T-helper 2 cell (primary cell): ENCODE measurements at regions not wholly inside any gene's neighbourhood (a gene's known extent, or its start where the extent isn't known, plus 50 kb on each side); places are given as distances from the start of the nearest gene placed in this dataset.

Experiments used
- DNase-seq, 5 experiments: peaks; one replicate each; pipeline versions ENCODE4 v3.0.0 to v3.0.0-alpha.2; 2012 to 2022

DNA sequence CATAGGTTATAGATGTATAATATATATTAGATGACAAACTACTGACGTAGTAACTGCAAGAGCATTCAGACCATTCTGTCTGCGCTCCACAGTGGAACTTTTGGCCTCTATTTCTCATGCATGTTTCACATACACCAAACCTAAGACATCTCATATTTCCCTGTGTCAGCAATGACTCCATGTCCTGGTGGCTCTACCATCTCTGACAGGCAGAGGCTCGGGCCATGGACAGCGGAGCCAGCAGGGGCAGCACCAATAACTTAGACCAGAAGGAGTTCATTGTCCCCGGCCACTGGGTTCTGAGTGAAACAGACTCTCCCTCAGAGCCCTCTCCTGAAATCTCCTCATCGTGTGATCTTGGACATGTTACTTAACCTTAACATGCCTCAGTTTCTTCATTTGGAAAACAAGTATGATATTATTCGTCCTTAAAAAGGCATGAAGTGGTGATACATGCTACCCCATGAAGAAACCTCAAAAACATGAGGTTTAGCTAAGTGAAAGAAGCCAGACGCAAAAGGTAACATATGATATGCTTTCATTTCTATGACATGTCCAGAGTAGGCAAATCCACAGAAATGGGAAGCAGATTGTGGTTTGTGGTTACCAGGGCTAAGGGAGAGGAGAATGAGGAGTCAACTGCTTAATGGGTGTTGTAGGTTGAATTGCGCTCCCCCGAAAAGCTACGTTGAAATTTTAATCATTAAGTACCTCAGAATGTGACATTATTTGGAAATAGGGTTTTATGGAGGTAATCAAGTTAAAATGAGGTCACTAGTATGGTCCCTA is 564.0 kb upstream of the JARID2 start:
- DNase-seq, result no peak

DNA sequence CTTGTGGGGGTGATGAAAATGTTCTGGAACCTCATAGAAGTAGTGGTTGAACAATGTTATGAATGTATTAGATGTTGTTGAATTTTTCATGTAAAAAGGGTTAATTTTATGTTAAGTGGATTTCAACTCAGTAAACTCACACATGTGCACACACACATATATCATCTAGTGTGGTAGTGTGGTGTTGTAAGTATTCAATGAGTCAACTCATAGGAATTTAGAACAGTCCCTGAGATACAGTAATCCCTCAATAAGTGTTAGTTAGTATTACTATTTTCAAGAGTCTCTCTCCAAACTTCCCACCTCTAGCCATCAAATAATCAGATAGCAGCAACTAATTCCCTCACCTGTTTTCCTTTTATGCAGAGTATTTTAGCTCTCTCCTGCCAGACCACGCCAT is 563.1 kb upstream of the JARID2 start:
- DNase-seq, result no peak

- DNase-seq, result no peak
Observed at GRCh38 chr6:14689639-14690038, 556.2 kb upstream of the JARID2 start.

DNA sequence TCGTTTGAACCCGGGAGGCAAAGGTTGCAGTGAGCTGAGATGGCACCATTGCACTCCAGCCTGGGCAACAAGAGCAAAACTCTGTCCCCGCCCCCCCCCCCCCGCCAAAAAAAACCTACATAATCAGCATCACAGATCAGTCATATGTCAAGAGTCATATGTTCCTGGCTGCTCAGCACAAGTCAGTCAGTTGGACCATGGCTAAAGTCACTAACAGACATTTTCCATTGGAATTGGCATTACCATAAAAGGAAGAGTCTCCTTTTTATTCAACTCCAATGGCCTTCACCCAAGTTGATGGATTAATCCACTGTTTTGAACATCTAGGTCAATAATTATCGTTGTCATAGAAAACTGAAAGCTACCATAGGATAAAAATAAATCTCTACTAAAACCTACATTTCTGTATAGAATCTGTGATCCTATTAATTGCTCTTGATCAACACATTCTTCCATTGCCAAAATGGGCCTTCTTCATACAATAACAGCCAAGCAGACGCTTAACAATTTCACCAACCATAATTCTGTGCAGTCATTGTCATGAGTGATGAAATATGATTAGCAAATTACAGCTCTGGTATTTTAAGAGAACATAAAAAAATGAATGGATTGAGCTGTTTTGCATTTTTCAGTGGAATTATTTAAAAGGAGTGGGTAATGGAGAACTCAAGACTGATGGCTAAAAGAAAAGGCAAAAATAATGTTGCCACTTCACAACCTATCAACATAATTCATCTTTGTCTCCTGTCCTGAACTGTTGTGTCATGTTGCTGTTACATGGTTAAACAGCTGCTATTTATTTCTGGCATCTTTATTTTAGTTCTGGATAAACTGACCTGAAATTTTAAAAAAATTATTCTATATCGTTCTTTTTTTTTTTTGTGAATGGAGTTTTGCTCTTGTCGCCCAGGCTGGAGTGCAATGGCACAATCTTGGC is 555.5 kb upstream of the JARID2 start:
- DNase-seq, result no peak

GRCh38 chr6:14692208-14692607 is 553.7 kb upstream of the JARID2 start:
- DNase-seq, result no peak

- no peak for DNase-seq
Observed at GRCh38 chr6:14693301-14694192, 552.3 kb upstream of the JARID2 start.

- no peak for DNase-seq
Observed at GRCh38 chr6:14694308-14694707, 551.6 kb upstream of the JARID2 start.

DNA sequence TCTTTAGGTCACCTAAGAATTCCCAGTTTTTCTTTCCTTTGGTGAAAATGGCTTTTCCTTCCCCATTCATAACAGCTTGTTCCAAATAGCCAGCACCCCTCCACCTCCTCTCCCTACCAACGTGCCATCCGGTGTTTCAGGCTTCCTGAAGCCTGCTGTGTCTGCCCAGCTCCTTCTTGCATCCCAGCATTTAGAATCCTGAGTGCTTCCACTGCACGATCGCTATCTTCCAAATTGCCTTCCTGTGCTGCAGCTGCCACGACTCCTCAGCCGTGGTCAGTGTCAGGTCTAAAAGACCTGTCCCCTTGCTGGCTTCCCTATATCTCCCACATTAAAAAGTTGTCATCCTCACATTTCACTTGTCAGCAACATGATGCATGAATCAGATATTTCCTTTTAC is 550.3 kb upstream of the JARID2 start:
- DNase-seq, result no peak

DNA sequence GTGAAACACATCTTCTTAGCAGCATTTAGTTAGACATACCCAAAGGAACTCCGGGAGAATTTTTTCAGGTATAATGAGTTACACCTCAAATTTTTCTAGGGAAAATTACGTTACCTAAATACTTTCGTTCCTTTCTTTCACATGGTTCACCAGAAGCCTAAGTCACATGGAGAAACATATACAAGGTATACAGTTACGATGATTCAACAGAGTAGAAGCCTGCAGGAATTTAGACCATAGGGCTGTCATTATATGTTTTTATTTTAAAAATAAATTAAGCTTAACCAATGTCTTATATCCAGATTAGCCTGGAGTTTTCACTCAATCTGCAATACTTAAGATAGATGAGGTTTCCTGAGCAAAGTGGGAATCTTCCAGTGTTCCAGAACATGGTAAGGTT is 549.5 kb upstream of the JARID2 start:
- no peak for DNase-seq

DNA sequence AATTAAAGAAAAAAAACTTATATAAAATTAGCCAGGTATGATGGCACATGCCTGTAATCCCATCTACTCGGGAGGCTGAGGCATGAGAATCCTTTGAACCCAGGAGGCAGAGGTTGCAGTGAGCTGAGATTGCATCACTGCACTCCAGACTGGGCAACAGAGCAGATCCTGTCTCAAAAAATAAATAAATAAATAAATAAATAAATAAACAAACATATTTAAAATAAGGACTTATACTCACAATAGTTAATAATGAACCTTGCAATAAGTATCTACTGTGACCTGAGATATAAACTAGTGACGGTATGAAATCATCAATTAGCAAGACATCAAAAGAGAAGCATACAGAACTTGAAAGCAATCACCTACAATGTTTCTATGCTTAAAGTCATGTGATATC is 548.4 kb upstream of the JARID2 start:
- no peak for DNase-seq

DNA sequence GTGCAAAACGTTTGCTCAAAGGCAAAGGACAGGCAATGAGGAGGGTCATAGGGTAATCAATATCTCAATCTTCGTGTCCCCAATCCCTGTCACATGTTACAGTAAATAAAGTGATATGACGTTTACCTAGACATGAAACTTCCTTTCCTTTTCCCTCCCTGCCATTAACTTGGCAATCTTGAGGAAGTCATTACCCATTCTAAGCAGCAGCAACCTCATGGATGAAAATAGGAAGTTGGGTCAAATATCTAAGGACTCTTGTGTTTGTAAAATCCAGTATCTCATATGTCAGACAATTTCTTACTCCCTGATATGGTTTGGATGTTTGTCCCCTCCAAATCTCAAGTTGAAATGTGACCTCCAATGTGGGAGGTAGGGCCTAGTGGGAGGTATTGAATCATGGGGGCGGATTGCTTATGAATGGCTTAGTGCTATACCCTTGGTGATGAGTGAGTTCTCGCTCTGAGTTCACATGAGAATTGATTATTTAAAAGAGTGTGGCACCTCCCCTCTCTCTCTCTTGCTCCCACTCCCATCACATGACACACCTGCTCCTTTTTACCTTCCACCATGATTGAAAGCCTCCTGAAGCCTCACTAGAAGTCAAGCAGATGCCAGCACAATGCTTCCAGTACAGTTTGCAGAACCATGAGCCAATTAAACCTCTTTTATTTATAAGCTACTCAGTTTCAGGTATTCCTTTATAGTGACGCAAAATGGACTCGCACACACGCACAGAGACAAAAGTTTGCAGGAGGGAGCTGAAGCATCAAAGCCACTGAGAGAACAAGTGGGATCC is 545.9 kb upstream of the JARID2 start:
- DNase-seq, result no peak

- DNase-seq, result no peak
Observed at GRCh38 chr6:14701946-14702345, 543.9 kb upstream of the JARID2 start.

DNA sequence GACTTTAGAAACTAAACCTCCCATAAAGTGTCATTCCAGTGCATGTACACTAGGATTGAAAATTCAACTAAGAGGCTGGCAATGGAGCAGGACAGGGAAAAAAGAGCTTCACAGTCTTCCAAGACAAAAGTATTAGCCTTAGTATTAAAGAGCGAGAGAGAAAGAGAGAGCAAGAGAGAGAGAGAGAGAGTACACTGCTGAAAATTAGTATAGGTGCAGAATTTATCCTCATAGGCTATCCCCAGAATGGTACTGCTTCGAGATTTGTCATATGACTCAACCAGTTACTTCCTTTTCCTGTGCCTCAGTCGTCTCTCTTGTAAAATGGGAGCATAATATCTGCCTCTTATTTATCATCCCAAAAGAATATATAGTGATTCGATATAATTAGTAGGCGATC is 543.2 kb upstream of the JARID2 start:
- no peak for DNase-seq

DNA sequence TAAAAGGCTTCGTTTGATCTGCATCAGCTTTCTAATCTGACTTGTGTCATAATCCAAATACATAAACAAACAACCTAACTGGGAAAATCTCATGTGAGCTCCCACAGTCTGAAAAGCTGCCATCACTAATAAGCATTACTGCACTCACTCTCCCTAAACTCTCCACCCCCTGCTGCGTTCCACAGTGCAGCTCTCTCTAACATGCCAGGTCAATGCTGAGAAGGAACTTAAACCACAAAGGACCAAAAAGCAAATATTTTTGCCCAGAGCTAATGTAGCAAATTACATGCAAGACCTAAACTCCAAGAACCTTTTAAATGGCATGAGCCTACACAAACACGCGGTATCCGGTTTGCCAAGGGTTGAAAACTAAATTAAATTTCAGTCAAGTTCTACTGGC is 542.3 kb upstream of the JARID2 start:
- no peak for DNase-seq

DNA sequence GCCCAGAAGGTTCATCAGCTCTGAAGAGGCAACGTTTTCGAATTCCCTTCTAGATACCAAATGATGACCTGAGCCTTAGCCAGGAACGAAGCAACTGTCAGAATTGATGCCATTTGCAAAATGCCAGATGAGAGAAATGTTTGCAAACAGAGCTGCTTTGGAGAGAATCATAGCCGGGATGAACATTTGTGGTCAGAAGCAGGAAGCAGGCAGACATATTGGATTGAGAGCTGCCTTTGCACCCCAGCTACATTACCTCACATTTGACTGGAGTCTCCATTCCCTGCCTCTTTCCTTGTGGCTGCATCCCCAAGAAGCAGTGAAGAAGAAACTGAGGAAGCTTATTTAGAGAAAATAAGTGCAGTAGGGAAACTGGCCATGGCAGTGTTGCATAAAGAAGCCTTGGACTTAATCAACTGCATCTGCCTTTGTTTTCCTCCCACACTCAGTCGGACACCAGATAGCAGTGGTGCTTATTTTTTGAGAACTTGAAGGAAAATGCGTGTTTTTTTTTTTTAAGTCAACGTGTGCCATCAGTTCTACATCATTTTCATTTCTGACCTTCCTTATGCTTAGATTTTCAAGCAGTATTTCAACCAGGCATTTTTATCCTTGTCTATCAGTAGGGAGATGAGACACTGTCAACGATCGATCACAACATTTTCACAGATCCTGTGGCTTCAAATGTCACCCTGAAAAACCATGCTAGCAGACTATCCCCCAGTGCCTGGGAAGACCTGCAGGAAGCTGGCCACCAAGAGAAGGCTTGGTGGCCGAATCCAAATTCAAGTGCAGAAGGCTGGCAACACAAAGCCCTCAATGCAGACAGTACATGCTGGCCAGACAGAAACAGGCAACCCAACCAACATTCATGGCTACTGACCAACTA is 541.2 kb upstream of the JARID2 start:
- DNase-seq, result no peak

- no peak for DNase-seq
Observed at GRCh38 chr6:14705841-14706377, 540.0 kb upstream of the JARID2 start.

DNA sequence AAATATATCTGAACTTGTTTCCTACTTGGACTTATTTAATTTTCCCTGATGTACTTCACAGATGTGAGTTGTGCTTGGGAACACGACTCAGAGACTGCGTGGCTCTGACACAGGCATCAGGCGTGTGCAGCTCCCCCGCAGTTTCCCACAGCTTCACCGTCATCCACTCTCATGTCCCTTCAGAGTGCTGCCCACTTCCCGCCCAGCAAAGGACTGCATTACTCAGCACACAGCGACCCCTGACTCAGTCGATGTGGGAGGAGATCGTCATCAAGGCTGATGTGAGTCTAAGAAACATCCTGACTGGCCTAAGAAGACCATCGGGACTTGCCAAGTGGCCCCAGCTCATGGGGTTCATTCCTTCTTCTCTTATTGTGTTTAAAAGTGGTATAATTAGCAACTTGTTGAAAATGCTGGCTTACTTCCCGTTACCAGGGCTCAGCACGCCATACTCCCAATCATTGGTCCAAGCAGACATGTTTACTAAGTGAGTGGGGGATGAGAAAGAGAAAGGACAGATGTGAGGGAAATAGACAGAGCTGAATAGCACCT is 539.4 kb upstream of the JARID2 start:
- peak in 2 of 5 experiments; percentile 45 to 64 for DNase-seq

- DNase-seq, result no peak
Observed at GRCh38 chr6:14707276-14707675, 538.6 kb upstream of the JARID2 start.

DNA sequence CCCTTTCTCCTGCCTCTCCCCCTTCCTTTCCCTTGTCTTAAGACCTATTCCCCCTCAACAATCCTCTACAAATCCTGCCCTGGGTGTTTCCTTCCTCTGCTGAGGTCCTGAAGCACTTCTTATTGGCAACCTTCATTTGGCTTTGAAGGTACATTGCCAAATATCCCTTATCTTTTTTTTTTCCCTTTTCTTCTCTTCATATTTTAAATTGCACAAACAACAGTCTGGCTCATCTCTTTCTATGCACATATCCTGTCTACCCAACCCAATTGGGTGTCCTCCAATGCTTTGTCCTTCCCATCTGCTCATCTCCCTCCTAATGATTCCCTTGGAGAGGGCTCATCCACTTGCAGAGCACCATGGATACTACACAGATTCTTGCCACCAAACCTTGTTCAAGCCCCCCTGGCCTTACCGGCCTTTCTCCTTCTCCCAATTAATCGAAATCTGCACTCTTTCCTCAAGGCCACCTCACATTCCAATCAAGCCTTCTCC is 537.9 kb upstream of the JARID2 start:
- no peak for DNase-seq

DNA sequence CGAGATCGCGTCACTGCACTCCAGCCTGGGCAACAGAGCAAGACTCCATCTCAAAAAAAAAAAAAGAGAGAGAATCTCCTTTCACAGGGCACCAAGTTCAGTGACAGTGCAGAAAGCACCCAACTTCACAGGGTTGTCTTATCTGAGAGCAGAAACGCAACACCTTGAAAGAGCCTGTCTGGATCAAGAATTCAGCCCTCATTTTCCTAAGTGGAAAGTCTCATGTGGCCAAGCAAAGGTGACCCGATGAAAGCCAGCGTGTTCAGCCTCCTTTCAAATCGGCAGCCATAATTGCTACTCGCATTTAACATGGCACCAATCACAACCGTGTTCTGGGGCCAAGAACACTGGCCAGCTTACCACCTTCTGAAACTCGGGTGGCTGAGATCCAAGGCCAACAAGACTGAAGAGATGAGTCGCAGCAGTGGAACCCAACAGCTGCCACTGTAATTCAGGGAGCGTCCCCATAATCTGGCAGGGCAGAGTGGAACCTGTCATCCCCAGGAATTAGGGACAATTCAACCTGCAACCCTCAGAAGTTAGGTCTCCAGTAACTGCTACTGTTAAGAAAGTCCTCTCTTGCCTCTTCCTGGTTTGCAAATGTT is 536.7 kb upstream of the JARID2 start:
- DNase-seq, result no peak
